MM.1S (cell line): ENCODE measurements at regions not wholly inside any gene's neighbourhood (a gene's known extent, or its start where the extent isn't known, plus 50 kb on each side); places are given as distances from the start of the nearest gene placed in this dataset.

Experiments used
- DNase-seq: peaks from one replicate; pipeline ENCODE4 v3.0.0-alpha.2; 2015
- H2AFZ ChIP-seq: fragments of 300-600 bp; sonication (generic); 2 replicates; pipeline ENCODE4 v1.6.0; 2016; ENCODE audit warnings: antibody characterized with exemption, low read length
- H3F3A ChIP-seq: fragments of 300-600 bp; sonication (generic); 2 replicates; pipeline ENCODE4 v1.6.1; 2016; ENCODE audit warnings: mild to moderate bottlenecking, antibody characterized with exemption, low read length, moderate library complexity, mixed read lengths; ENCODE audit not compliant: insufficient read depth
- H3K27ac ChIP-seq: fragments of 300-600 bp; sonication (generic); 2 replicates; pipeline ENCODE4 v1.5.1; 2016; ENCODE audit warnings: mild to moderate bottlenecking, low read length
- H3K27me3 ChIP-seq: fragments of 300-600 bp; sonication (generic); replicated peaks from 2 replicates; pipeline ENCODE4 v1.6.0; 2016; ENCODE audit warnings: low read length; ENCODE audit not compliant: insufficient read depth
- H3K36me3 ChIP-seq: fragments of 300-600 bp; sonication (generic); replicated peaks from 2 replicates; pipeline ENCODE4 v1.6.1; 2016; ENCODE audit warnings: mild to moderate bottlenecking, low read length, mixed read lengths; ENCODE audit not compliant: insufficient read depth
- H3K4me1 ChIP-seq: fragments of 300-600 bp; sonication (generic); 2 replicates; pipeline ENCODE4 v1.6.1; 2016; ENCODE audit warnings: low read length, mixed read lengths
- H3K4me2 ChIP-seq: fragments of 300-600 bp; sonication (generic); 2 replicates; pipeline ENCODE4 v1.6.0; 2016; ENCODE audit warnings: low read depth, low read length
- H3K4me3 ChIP-seq: fragments of 300-600 bp; sonication (generic); 2 replicates; pipeline ENCODE4 v1.5.1; 2016; ENCODE audit warnings: low read length, mixed read lengths
- H3K79me2 ChIP-seq: fragments of 300-600 bp; sonication (generic); 2 replicates; pipeline ENCODE4 v1.6.1; 2016; ENCODE audit warnings: mixed run types, low read length, mixed read lengths
- H3K9ac ChIP-seq: fragments of 300-600 bp; sonication (generic); 2 replicates; pipeline ENCODE4 v1.6.1; 2016; ENCODE audit warnings: low read length, mixed read lengths
- H3K9me2 ChIP-seq: fragments of 300-600 bp; sonication (generic); replicated peaks from 2 replicates; pipeline ENCODE4 v1.6.1; 2016; ENCODE audit warnings: mild to moderate bottlenecking, low read length, mixed read lengths; ENCODE audit not compliant: insufficient read depth
- H3K9me3 ChIP-seq: fragments of 300-600 bp; sonication (generic); replicated peaks from 2 replicates; pipeline ENCODE4 v1.6.1; 2016; ENCODE audit warnings: mild to moderate bottlenecking, low read length, mixed read lengths; ENCODE audit not compliant: insufficient read depth
- H4K20me1 ChIP-seq: fragments of 300-600 bp; sonication (generic); 2 replicates; pipeline ENCODE4 v1.6.1; 2016; ENCODE audit warnings: mild to moderate bottlenecking, low read length, moderate library complexity, mixed read lengths; ENCODE audit not compliant: insufficient read depth
- EZH2 ChIP-seq: fragments of 300-600 bp; sonication (generic); optimal IDR thresholded peaks from 2 replicates; pipeline ENCODE3; 2017; ENCODE audit warnings: low read depth, mild to moderate bottlenecking, antibody characterized with exemption, low read length, mixed read lengths
- EZH2phosphoT487 ChIP-seq: fragments of 300-600 bp; sonication (generic); IDR thresholded peaks from 2 replicates; pipeline ENCODE4 v1.6.1; 2018; ENCODE audit warnings: antibody characterized with exemption, low read length
- TF ChIP-seq, protein P1 (sequence below): fragments of 300-600 bp; sonication (generic); IDR thresholded peaks from 2 replicates; pipeline ENCODE4 v1.5.1; 2016; ENCODE audit warnings: antibody characterized with exemption, low read length, mixed read lengths

DNA sequence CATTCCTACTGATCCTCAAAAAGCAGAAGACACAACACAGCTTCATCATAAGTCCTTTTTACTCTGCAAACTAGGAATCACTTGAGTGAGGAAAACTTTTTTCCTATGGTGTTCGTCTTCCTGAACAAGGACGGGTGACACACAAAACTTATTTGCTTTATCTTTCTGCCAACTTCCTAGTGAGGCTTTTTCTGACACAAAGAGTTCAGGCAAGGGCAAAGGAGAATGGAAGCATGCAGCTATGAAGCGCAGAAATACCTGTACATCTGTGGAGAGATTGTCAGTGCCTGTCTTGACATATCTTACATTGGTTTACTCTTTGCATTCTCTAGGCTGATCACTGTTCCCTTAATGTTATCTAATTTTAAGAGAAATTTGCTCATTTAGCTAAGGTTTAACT is 548.0 kb upstream of the IGFBP7 start:
- Histone ChIP-seq H3K36me3 (no peaks in the 10 kb centered on the region), H3K79me2 (no peaks in the 10 kb centered on the region), H3K9me3 (no peaks in the 10 kb centered on the region)

GRCh38 chr4:57655342-57655741 is 545.2 kb upstream of the IGFBP7 start:
- no peak for DNase-seq
- Histone ChIP-seq H3K27me3 (no peaks in the 10 kb centered on the region), H3K4me2 (no peak overlapping the region), H4K20me1 (no peaks in the 10 kb centered on the region), H3K9me2 (no peaks in the 10 kb centered on the region), H3K27ac (no peak overlapping the region), H3K9ac (no peak overlapping the region), H3K4me1 (no peaks in the 10 kb centered on the region), H3K79me2 (no peaks in the 10 kb centered on the region), H2AFZ (no peak overlapping the region), H3F3A (no peaks in the 10 kb centered on the region), H3K36me3 (no peaks in the 10 kb centered on the region), H3K9me3 (no peaks in the 10 kb centered on the region), H3K4me3 (no peak overlapping the region)
- TF ChIP-seq, protein P1, sequence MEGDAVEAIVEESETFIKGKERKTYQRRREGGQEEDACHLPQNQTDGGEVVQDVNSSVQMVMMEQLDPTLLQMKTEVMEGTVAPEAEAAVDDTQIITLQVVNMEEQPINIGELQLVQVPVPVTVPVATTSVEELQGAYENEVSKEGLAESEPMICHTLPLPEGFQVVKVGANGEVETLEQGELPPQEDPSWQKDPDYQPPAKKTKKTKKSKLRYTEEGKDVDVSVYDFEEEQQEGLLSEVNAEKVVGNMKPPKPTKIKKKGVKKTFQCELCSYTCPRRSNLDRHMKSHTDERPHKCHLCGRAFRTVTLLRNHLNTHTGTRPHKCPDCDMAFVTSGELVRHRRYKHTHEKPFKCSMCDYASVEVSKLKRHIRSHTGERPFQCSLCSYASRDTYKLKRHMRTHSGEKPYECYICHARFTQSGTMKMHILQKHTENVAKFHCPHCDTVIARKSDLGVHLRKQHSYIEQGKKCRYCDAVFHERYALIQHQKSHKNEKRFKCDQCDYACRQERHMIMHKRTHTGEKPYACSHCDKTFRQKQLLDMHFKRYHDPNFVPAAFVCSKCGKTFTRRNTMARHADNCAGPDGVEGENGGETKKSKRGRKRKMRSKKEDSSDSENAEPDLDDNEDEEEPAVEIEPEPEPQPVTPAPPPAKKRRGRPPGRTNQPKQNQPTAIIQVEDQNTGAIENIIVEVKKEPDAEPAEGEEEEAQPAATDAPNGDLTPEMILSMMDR: no peak
- TF ChIP-seq EZH2phosphoT487: no peak
- no peak for TF ChIP-seq EZH2

More for the DNA sequence above, 548.0 kb upstream of the IGFBP7 start:
- Histone ChIP-seq H3K27me3 (no peaks in the 10 kb centered on the region), H2AFZ (no peak overlapping the region), H3K4me2 (no peak overlapping the region), H3K27ac (no peak overlapping the region), H3F3A (no peaks in the 10 kb centered on the region), H3K4me3 (no peak overlapping the region), H3K9me2 (no peaks in the 10 kb centered on the region), H3K9ac (no peak overlapping the region), H4K20me1 (no peaks in the 10 kb centered on the region), H3K4me1 (no peaks in the 10 kb centered on the region)
- DNase-seq: no peak
- TF ChIP-seq EZH2phosphoT487: no peak

DNA sequence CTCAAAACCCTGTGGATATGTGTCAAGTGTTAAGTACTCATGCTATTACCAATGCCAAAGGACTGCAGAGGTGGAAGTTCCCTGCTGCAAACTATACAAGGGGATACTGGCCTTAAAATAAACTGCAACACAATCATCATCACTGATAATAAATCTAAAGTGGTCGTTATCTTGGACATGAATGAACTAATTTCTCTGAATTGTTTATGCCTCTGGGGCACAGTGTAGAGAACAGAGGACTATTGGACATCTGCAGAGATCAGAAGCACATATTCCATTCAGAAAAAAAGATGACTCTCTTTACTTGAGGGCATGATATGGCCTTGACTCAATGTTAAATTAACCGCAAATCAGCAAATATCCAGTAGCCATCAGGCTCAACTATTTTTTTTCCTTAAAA is 542.6 kb upstream of the IGFBP7 start:
- no peak for TF ChIP-seq EZH2phosphoT487
- TF ChIP-seq EZH2: no peak
- TF ChIP-seq, protein P1: no peak
- Histone ChIP-seq H3K27me3 (no peaks in the 10 kb centered on the region), H3K4me3 (no peak overlapping the region), H3K36me3 (no peaks in the 10 kb centered on the region), H3K9ac (no peak overlapping the region), H4K20me1 (no peaks in the 10 kb centered on the region), H3F3A (no peaks in the 10 kb centered on the region), H2AFZ (no peak overlapping the region), H3K4me1 (no peaks in the 10 kb centered on the region), H3K27ac (no peak overlapping the region), H3K9me3 (no peaks in the 10 kb centered on the region), H3K79me2 (no peaks in the 10 kb centered on the region), H3K9me2 (no peaks in the 10 kb centered on the region), H3K4me2 (no peak overlapping the region)
- no peak for DNase-seq

DNA sequence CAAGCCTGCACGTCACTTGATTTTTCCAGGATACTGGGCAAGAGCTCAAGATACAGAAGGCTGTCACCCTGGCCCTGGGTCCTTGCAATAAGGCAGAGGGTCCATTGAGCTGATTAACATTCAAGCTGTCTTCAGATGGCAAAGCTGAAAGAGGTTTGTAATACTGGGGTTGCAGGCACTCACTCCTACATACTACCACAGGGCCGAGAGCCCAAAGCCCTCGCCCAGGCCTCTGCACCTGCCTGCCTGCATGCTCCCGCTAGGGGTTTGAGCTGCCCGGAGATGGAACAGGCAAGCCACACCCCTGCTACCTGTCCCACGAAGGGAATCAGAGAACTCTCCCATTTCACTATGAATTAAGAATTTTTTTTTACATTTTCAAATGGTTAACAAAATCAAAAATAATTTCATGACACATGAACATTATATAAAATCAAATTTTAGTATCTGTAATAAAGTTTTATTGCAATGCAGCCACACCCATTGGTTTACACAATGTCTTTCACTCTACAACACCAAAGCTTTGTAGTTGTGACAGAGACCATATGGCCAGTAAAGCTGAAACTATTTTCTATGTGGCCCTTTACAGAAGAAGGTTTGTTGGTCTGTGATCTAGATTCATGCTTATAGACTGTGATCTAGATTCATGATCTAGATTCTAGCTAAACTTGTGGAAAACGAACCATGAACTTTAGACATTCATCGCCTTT is 530.4 kb upstream of the IGFBP7 start:
- no peaks in the 10 kb centered on the region for H3F3A ChIP-seq
- H4K20me1 ChIP-seq: no peaks in the 10 kb centered on the region
- H3K9ac ChIP-seq: no peak overlapping the region
- no peak overlapping the region for H3K4me3 ChIP-seq
- no peak overlapping the region for H2AFZ ChIP-seq
- no peak overlapping the region for H3K27ac ChIP-seq
- H3K4me2 ChIP-seq: no peak overlapping the region
- no peaks in the 10 kb centered on the region for H3K9me3 ChIP-seq
- no peaks in the 10 kb centered on the region for H3K9me2 ChIP-seq
- H3K27me3 ChIP-seq: no peaks in the 10 kb centered on the region
- no peaks in the 10 kb centered on the region for H3K36me3 ChIP-seq
- DNase-seq: no peak
- H3K4me1 ChIP-seq: no peaks in the 10 kb centered on the region
- H3K79me2 ChIP-seq: no peaks in the 10 kb centered on the region
- TF ChIP-seq, protein P1: no peak
- no peak for TF ChIP-seq EZH2phosphoT487
- no peak for TF ChIP-seq EZH2
